WTC11 (cell line): ENCODE measurements at regions not wholly inside any gene's neighbourhood (a gene's known extent, or its start where the extent isn't known, plus 50 kb on each side); places are given as distances from the start of the nearest gene placed in this dataset.

Experiments used
- CTCF ChIP-seq: fragments of 200-600 bp; IDR thresholded peaks from 2 replicates; pipeline ENCODE4 v1.8.0; 2022; ENCODE audit warnings: antibody characterized with exemption
- ESRRA ChIP-seq: sonication (generic); formaldehyde crosslinking; IDR thresholded peaks from 2 replicates; pipeline ENCODE4 v1.8.1; 2022; ENCODE audit warnings: mild to moderate bottlenecking, missing genetic modification reagents, borderline replicate concordance
- GTF2I ChIP-seq: fragments of 250-450 bp; sonication (Bioruptor Pico); conservative IDR thresholded peaks from 2 replicates; pipeline ENCODE4 v1.4.0; 2021; ENCODE audit warnings: mild to moderate bottlenecking
- KAT7 ChIP-seq: sonication (generic); formaldehyde crosslinking; IDR thresholded peaks from 2 replicates; pipeline ENCODE4 v1.8.1; 2023; ENCODE audit warnings: missing genetic modification reagents, mild to moderate bottlenecking, borderline replicate concordance

GRCh38 chr5:135139381-135140134, 105.5 kb upstream of the PITX1 start:
- no peak for TF ChIP-seq CTCF
- no peak for TF ChIP-seq GTF2I (CRISPR knock-in tag)
- no peak for TF ChIP-seq KAT7
- TF ChIP-seq ESRRA (CRISPR knock-in tag) = no peak
